ENCODE measurements at regions not wholly inside any gene's neighbourhood (a gene's known extent, or its start where the extent isn't known, plus 50 kb on each side); places are given as distances from the start of the nearest gene placed in this dataset.

DNA sequence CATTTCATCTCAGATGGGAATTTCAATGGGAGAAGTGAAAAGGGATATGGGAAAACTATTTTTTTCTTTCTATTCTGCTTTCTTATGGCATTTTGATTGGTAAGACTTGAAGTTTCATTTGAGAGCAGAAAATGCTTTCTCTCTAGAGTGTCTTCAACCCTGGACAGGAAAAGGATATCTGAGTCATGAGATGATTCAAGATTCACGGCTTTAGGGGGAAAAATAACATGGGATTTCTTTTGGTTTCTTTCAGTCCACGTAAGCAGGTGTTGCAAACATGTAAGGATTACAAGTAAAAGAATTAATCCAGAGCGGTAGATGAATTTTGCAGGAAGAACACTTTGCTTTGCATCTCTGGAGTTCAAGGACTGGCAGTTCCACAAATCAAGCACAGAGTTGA is 1001.0 kb upstream of the TENM4 start:
- no peak overlapping the region for H4K91ac ChIP-seq (replicated peaks; ENCODE audit: insufficient read length, low read length)
- no peak overlapping the region for H2BK120ac ChIP-seq (replicated peaks; ENCODE audit: low read depth, low read length)
- POLR2A ChIA-PET (ENCODE audit: partially characterized antibody): no interaction called here
- H4K5ac ChIP-seq (ENCODE audit: insufficient read length, low read depth, low read length): no peak overlapping the region
- H4K8ac ChIP-seq (ENCODE audit: extremely low read depth, insufficient read depth, low read length): no peak overlapping the region
- DNase-seq (ENCODE audit: low read depth in 1 of 2, low spot score in 2 of 2) (no peak), FAIRE-seq (no peak)
- H3K56ac ChIP-seq (replicated peaks; ENCODE audit: insufficient read length, low read depth, low read length): no peak overlapping the region
- H2BK15ac ChIP-seq (ENCODE audit: low read length): no peak overlapping the region
- 92% methylated on average over 3 of the region's 3 CpGs; no CpG with 5 or more reads in 1 of the 2 experiments for WGBS, 2 experiments (ENCODE audit: extremely low coverage in 1 of 2, insufficient coverage in 1 of 2, insufficient read length in 1 of 2, insufficient replicate concordance in 2 of 2, low coverage in 1 of 2, low lambda C conversion rate in 2 of 2, missing lambda C conversion rate in 1 of 2)
- H3K23me2 ChIP-seq (ENCODE audit: low read depth, low read length): no peaks in the 10 kb centered on the region
- H3K27ac ChIP-seq (ENCODE audit: low read depth, low read length): no peak overlapping the region
- H3K14ac ChIP-seq (ENCODE audit: insufficient read length): no peak overlapping the region
- no peaks in the 10 kb centered on the region for H3K79me1 ChIP-seq (ENCODE audit: low read depth, low read length)
- no peak overlapping the region for H3K4me3 ChIP-seq (ENCODE audit: extremely low read depth in 1 of 4, insufficient read depth in 2 of 4, low read depth in 3 of 4, low read length in 4 of 4)
- H3K4me2 ChIP-seq (ENCODE audit: insufficient read depth in 1 of 2, low read depth in 2 of 2, low read length in 2 of 2): no peak overlapping the region
- H2AFZ ChIP-seq (ENCODE audit: low read length): no peak overlapping the region
- no peak overlapping the region for H3K4ac ChIP-seq (replicated peaks; ENCODE audit: insufficient read length, low read depth, low read length)
- no peak overlapping the region for H2BK20ac ChIP-seq (ENCODE audit: low read length)
- no peaks in the 10 kb centered on the region for H3K4me1 ChIP-seq (replicated peaks in 1 of 4; ENCODE audit: control insufficient read depth in 3 of 4, insufficient read depth in 4 of 4, low read length in 3 of 4)
- H3K9me3 ChIP-seq (ENCODE audit: insufficient read depth in 2 of 2, low read depth in 1 of 2, low read length in 1 of 2): no peaks in the 10 kb centered on the region
- H2BK12ac ChIP-seq (ENCODE audit: low read depth, low read length): no peak overlapping the region
- no peaks in the 10 kb centered on the region for H3K79me2 ChIP-seq (ENCODE audit: control insufficient read depth in 1 of 2, insufficient read depth in 2 of 2, low read length in 2 of 2)
- no peak overlapping the region for H2BK5ac ChIP-seq (ENCODE audit: low read depth, low read length)
- CTCF ChIA-PET (ENCODE audit: partially characterized antibody): no interaction called here
- H4K20me1 ChIP-seq (replicated peaks in 1 of 2; ENCODE audit: control insufficient read depth in 1 of 2, insufficient read depth in 2 of 2, low read length in 2 of 2): no peaks in the 10 kb centered on the region
- H3K36me3 ChIP-seq (ENCODE audit: control insufficient read depth in 2 of 4, insufficient read depth in 4 of 4, low read length in 3 of 4): no peaks in the 10 kb centered on the region
- no peak overlapping the region for H3K23ac ChIP-seq (ENCODE audit: insufficient read length)
- no peak overlapping the region for H3K9ac ChIP-seq (replicated peaks in 1 of 4; ENCODE audit: extremely low read depth in 1 of 4, low read depth in 3 of 4, low read length in 3 of 4)
- H3K27me3 ChIP-seq (replicated peaks in 1 of 4; ENCODE audit: control insufficient read depth in 3 of 4, extremely low read depth in 1 of 4, insufficient read depth in 3 of 4, low read length in 3 of 4): no peaks in the 10 kb centered on the region
- H3K18ac ChIP-seq (ENCODE audit: extremely low read depth, low read length): no peak overlapping the region
- H2AK5ac ChIP-seq (ENCODE audit: low read depth, low read length): no peak overlapping the region
- TF ChIP-seq TCF12 (IDR thresholded peaks at IDR 0.05; ENCODE audit: low read depth, low read length) (no peak), TBP (IDR thresholded peaks at IDR 0.05; ENCODE audit: low read depth, low read length) (no peak), RBBP5 (IDR thresholded peaks at IDR 0.05; ENCODE audit: borderline replicate concordance, low read depth, low read length) (no peak), EZH2 (IDR thresholded peaks at IDR 0.05; ENCODE audit: low read depth, low read length, severe bottlenecking) (no peak), SAP30 (IDR thresholded peaks at IDR 0.05; ENCODE audit: insufficient read depth, insufficient replicate concordance, low read length) (no peak), SP2 (IDR thresholded peaks at IDR 0.05; ENCODE audit: low read length) (no peak), NANOG (IDR thresholded peaks at IDR 0.05; ENCODE audit: insufficient read depth, low read depth, low read length, poor library complexity, severe bottlenecking) (no peak), CBX8 (IDR thresholded peaks at IDR 0.05; ENCODE audit: borderline replicate concordance, low read depth, low read length) (no peak), RAD21 (IDR thresholded peaks at IDR 0.05 in 1 of 2, conservative IDR thresholded peaks at IDR 0.05 in 1 of 2; ENCODE audit: low read depth in 2 of 2, low read length in 2 of 2) (no peak), POLR2A (IDR thresholded peaks at IDR 0.05; ENCODE audit: control extremely low read depth in 1 of 2, low read depth in 2 of 2, low read length in 2 of 2) (no peak), ASH2L (IDR thresholded peaks at IDR 0.05; ENCODE audit: low read length) (no peak), SP4 (IDR thresholded peaks at IDR 0.05; ENCODE audit: low read length) (no peak), KDM4A (IDR thresholded peaks at IDR 0.05; ENCODE audit: low read depth, low read length, severe bottlenecking) (no peak), BRCA1 (IDR thresholded peaks at IDR 0.05; ENCODE audit: low read depth, low read length) (no peak), SIRT6 (IDR thresholded peaks at IDR 0.05; ENCODE audit: low read length) (no peak)
- TF ChIP-seq, protein P1, sequence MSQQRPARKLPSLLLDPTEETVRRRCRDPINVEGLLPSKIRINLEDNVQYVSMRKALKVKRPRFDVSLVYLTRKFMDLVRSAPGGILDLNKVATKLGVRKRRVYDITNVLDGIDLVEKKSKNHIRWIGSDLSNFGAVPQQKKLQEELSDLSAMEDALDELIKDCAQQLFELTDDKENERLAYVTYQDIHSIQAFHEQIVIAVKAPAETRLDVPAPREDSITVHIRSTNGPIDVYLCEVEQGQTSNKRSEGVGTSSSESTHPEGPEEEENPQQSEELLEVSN (IDR thresholded peaks at IDR 0.05): no peak

All from H1 (cell line).